Prostate gland (tissue), 2 donors: ENCODE measurements at regions not wholly inside any gene's neighbourhood (a gene's known extent, or its start where the extent isn't known, plus 50 kb on each side); places are given as distances from the start of the nearest gene placed in this dataset.

Experiments used
- DNase-seq: peaks from one replicate; pipeline ENCODE4 v3.0.0-alpha.2; 2019; ENCODE audit warnings: low spot score
- H3K27ac ChIP-seq, 2 donors: fragments of 200-600 bp; sonication (generic); 2 replicates each; pipeline ENCODE4 v1.5.1; 2017 to 2019
- H3K27me3 ChIP-seq: fragments of 200-600 bp; sonication (generic); replicated peaks from 2 replicates; pipeline ENCODE4 v1.5.1; 2019; ENCODE audit not compliant: insufficient read depth
- H3K36me3 ChIP-seq, 2 donors: fragments of 200-600 bp; sonication (generic); 1 replicate in 1 of 2; 2 replicates in 1 of 2; pipeline versions ENCODE4 v1.5.1 to v1.8.1; 2017 to 2019
- H3K4me1 ChIP-seq: fragments of 200-600 bp; sonication (generic); replicated peaks from 2 replicates; pipeline ENCODE4 v1.5.1; 2019
- H3K4me3 ChIP-seq, 2 donors: fragments of 200-600 bp; sonication (generic); 2 replicates each; pipeline ENCODE4 v1.5.1; 2017 to 2019
- H3K9me3 ChIP-seq: fragments of 200-600 bp; sonication (generic); 2 replicates; pipeline ENCODE4 v1.5.1; 2017
- POLR2A ChIP-seq: fragments of 450-650 bp; IDR thresholded peaks from one replicate; pipeline ENCODE4 v1.6.1; 2016; ENCODE audit warnings: antibody characterized with exemption, mild to moderate bottlenecking
- POLR2AphosphoS5 ChIP-seq: sonication (generic); formaldehyde crosslinking; IDR thresholded peaks from one replicate; pipeline ENCODE4 v1.6.1; 2017; ENCODE audit warnings: antibody characterized with exemption
- WGBS: methylation state at CpG from one replicate; pipeline ENCODE4 v1.1.5; 2018; 5-methylcytosine and 5-hydroxymethylcytosine counted together
- intact Hi-C: fragments of 100-400 bp; cut with DNase I; formaldehyde crosslinking; loops from one replicate; pipeline ENCODE4 v1.14.2; 2022
- TF ChIP-seq, protein P1 (sequence below), 4 experiments: fragments of 200-600 bp in 2 of 4; fragments of 450-650 bp in 2 of 4; sonication (generic) in 2 of 4; IDR thresholded peaks; 1 replicate in 3 of 4; 2 replicates in 1 of 4; pipeline ENCODE4 v1.5.1; 2016 to 2019; ENCODE audit warnings: antibody characterized with exemption in 4 of 4, mild to moderate bottlenecking in 2 of 4, moderate library complexity in 2 of 4

DNA sequence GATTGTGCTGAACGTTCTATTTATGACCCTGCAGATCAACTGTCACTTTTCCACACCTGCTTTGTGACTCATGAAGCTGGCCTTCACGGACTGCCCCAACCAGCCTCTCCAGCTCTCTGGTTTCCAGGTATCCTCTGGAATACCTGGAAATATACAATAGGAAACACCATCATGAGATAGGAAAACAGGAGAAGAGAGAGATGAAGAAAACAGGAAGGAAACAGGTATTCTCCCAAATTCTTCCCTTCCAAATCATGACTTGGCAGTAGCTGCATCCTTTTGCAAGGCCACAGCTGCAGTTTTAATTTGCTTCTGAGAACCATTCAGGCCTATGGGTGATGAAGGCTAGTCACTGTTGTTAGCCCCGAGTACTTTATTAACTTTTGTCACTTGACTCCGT, 909.1 kb downstream of the EPHA3 start:
- H3K27me3 ChIP-seq: no peaks in the 10 kb centered on the region
- TF ChIP-seq, protein P1, sequence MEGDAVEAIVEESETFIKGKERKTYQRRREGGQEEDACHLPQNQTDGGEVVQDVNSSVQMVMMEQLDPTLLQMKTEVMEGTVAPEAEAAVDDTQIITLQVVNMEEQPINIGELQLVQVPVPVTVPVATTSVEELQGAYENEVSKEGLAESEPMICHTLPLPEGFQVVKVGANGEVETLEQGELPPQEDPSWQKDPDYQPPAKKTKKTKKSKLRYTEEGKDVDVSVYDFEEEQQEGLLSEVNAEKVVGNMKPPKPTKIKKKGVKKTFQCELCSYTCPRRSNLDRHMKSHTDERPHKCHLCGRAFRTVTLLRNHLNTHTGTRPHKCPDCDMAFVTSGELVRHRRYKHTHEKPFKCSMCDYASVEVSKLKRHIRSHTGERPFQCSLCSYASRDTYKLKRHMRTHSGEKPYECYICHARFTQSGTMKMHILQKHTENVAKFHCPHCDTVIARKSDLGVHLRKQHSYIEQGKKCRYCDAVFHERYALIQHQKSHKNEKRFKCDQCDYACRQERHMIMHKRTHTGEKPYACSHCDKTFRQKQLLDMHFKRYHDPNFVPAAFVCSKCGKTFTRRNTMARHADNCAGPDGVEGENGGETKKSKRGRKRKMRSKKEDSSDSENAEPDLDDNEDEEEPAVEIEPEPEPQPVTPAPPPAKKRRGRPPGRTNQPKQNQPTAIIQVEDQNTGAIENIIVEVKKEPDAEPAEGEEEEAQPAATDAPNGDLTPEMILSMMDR (IDR thresholded peaks at IDR 0.05): no peak
- no peak for TF ChIP-seq POLR2AphosphoS5
- no peak for TF ChIP-seq POLR2A
- H3K27ac ChIP-seq: no peak overlapping the region
- no peaks in the 10 kb centered on the region for H3K9me3 ChIP-seq
- no peaks in the 10 kb centered on the region for H3K4me1 ChIP-seq
- no peak for DNase-seq
- no peak overlapping the region for H3K4me3 ChIP-seq
- no peaks in the 10 kb centered on the region for H3K36me3 ChIP-seq
- WGBS: 53% methylated on average over 4 of the region's 4 CpGs
- intact Hi-C loops: no loop called here

GRCh38 chr3:90018779-90019178, 911.4 kb downstream of the EPHA3 start:
- Histone ChIP-seq H3K4me3 (no peak overlapping the region), H3K4me1 (no peaks in the 10 kb centered on the region), H3K27me3 (no peaks in the 10 kb centered on the region), H3K27ac (no peak overlapping the region), H3K36me3 (no peaks in the 10 kb centered on the region), H3K9me3 (no peaks in the 10 kb centered on the region)
- DNase-seq: no peak
- intact Hi-C loops: no loop called here
- TF ChIP-seq, protein P1 (IDR thresholded peaks at IDR 0.05): no peak
- no peak for TF ChIP-seq POLR2AphosphoS5
- WGBS: 88% methylated on average over 1 of the region's 1 CpG

DNA sequence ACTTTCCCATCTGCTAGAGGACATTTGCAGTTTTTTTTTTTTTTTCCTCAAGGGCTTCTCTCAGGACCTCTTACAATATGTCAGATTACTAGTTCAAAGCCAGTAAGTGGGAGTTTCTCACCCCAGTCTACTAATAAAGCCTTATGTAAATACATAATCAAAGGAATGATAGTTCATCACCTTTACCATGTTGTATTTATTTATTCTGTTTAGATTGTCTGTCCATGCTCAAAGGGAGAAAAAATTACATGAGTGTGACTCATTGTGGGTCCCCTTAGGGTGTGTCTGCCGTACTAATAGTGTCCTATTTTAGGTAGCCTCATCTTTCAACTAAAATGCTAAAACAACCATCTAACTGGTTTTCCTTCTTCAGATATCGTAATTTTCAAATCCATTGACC, 917.6 kb downstream of the EPHA3 start:
- whole genome bisulfite sequencing: 72% methylated on average over 2 of the region's 2 CpGs
- intact Hi-C loops: no loop called here
- Histone ChIP-seq H3K36me3 (no peaks in the 10 kb centered on the region), H3K4me1 (no peaks in the 10 kb centered on the region), H3K27ac (no peak overlapping the region), H3K9me3 (no peaks in the 10 kb centered on the region), H3K4me3 (no peak overlapping the region), H3K27me3 (no peaks in the 10 kb centered on the region)
- TF ChIP-seq, protein P1 (IDR thresholded peaks at IDR 0.05): no peak
- TF ChIP-seq POLR2AphosphoS5 (no peak), POLR2A (no peak)
- no peak for DNase-seq

DNA sequence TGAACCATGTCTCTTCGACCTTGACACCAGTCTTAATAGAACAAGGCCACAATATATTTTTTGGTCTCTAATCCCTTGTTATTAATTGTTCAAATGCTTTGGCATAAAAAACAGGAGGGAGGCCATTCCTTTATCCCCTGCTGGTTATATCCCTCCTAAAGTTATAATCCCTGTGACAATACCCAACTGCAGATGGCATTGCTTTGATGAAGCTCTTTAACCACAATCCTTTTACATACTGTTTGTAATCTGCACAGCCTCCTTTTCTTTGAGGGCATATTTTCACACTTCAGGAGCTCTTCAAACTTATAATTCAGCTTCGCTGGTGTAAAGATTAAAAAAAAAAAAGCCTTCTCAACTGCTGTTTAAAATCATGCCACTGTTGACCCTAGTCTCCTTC, 919.0 kb downstream of the EPHA3 start:
- DNase-seq: no peak
- TF ChIP-seq, protein P1 (IDR thresholded peaks at IDR 0.05): no peak
- intact Hi-C loops: no loop called here
- H3K36me3 ChIP-seq: no peaks in the 10 kb centered on the region
- no peak overlapping the region for H3K27ac ChIP-seq
- no peaks in the 10 kb centered on the region for H3K27me3 ChIP-seq
- H3K4me3 ChIP-seq: no peak overlapping the region
- H3K4me1 ChIP-seq: no peaks in the 10 kb centered on the region
- WGBS: 81% methylated on average over 2 of the region's 2 CpGs
- no peaks in the 10 kb centered on the region for H3K9me3 ChIP-seq

- TF ChIP-seq, protein P1 (IDR thresholded peaks at IDR 0.05): no peak
- TF ChIP-seq POLR2A (no peak), POLR2AphosphoS5 (no peak)
- no peak overlapping the region for H3K4me3 ChIP-seq
- intact Hi-C loops: no loop called here
Observed at GRCh38 chr3:90031121-90031520, 923.7 kb downstream of the EPHA3 start.

More at GRCh38 chr3:90031121-90031520, 923.7 kb downstream of the EPHA3 start:
- no peaks in the 10 kb centered on the region for H3K27me3 ChIP-seq
- no peaks in the 10 kb centered on the region for H3K4me1 ChIP-seq
- H3K27ac ChIP-seq: no peak overlapping the region
- DNase-seq: no peak
- H3K9me3 ChIP-seq: no peaks in the 10 kb centered on the region
- H3K36me3 ChIP-seq: no peaks in the 10 kb centered on the region
